Ishikawa (cell line): ENCODE measurements at regions not wholly inside any gene's neighbourhood (a gene's known extent, or its start where the extent isn't known, plus 50 kb on each side); places are given as distances from the start of the nearest gene placed in this dataset.

Source experiments
- CREB1 ChIP-seq: IDR thresholded peaks from 2 replicates; pipeline ENCODE4 v1.6.1; 2012; ENCODE audit warnings: low read depth
- EGR1 ChIP-seq: IDR thresholded peaks from 2 replicates; pipeline ENCODE4 v1.6.1; 2012
- EP300 ChIP-seq: IDR thresholded peaks from 2 replicates; pipeline ENCODE4 v1.6.1; 2012; ENCODE audit warnings: borderline replicate concordance
- FOXM1 ChIP-seq: IDR thresholded peaks from 2 replicates; pipeline ENCODE4 v1.6.1; 2012; ENCODE audit warnings: low read depth, borderline replicate concordance
- MAX ChIP-seq: IDR thresholded peaks from 2 replicates; pipeline ENCODE4 v1.6.1; 2012
- RAD21 ChIP-seq: IDR thresholded peaks from 2 replicates; pipeline ENCODE4 v1.6.1; 2012; ENCODE audit warnings: low read depth
- TAF1 ChIP-seq: IDR thresholded peaks from 2 replicates; pipeline ENCODE4 v1.6.1; 2012; ENCODE audit warnings: low read depth, mild to moderate bottlenecking
- USF1 ChIP-seq: IDR thresholded peaks from 2 replicates; pipeline ENCODE4 v1.6.1; 2012
- YY1 ChIP-seq: IDR thresholded peaks from 2 replicates; pipeline ENCODE4 v1.6.1; 2012; ENCODE audit warnings: low read depth
- TF ChIP-seq, protein P1 (sequence below): IDR thresholded peaks from 2 replicates; pipeline ENCODE4 v1.6.1; 2012; ENCODE audit warnings: low read depth, mild to moderate bottlenecking

GRCh38 chr13:58921129-58921528, 1242.6 kb downstream of the DIAPH3 start:
- TF ChIP-seq EP300 (no peak), RAD21 (no peak), MAX (no peak), YY1 (no peak), TAF1 (no peak), USF1 (no peak), FOXM1 (no peak), CREB1 (no peak), EGR1 (no peak)
- TF ChIP-seq, protein P1, sequence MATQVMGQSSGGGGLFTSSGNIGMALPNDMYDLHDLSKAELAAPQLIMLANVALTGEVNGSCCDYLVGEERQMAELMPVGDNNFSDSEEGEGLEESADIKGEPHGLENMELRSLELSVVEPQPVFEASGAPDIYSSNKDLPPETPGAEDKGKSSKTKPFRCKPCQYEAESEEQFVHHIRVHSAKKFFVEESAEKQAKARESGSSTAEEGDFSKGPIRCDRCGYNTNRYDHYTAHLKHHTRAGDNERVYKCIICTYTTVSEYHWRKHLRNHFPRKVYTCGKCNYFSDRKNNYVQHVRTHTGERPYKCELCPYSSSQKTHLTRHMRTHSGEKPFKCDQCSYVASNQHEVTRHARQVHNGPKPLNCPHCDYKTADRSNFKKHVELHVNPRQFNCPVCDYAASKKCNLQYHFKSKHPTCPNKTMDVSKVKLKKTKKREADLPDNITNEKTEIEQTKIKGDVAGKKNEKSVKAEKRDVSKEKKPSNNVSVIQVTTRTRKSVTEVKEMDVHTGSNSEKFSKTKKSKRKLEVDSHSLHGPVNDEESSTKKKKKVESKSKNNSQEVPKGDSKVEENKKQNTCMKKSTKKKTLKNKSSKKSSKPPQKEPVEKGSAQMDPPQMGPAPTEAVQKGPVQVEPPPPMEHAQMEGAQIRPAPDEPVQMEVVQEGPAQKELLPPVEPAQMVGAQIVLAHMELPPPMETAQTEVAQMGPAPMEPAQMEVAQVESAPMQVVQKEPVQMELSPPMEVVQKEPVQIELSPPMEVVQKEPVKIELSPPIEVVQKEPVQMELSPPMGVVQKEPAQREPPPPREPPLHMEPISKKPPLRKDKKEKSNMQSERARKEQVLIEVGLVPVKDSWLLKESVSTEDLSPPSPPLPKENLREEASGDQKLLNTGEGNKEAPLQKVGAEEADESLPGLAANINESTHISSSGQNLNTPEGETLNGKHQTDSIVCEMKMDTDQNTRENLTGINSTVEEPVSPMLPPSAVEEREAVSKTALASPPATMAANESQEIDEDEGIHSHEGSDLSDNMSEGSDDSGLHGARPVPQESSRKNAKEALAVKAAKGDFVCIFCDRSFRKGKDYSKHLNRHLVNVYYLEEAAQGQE, result no peak
